ENCODE measurements at regions not wholly inside any gene's neighbourhood (a gene's known extent, or its start where the extent isn't known, plus 50 kb on each side); places are given as distances from the start of the nearest gene placed in this dataset.
A peak's percentile ranks its signal among the peaks of the same experiment; 100 is the strongest.
"Not testable (repeated sequence)": the region's sequence is repeated elsewhere in the genome, so short reads cannot be mapped to it uniquely, and the experiment has no call there.

DNA sequence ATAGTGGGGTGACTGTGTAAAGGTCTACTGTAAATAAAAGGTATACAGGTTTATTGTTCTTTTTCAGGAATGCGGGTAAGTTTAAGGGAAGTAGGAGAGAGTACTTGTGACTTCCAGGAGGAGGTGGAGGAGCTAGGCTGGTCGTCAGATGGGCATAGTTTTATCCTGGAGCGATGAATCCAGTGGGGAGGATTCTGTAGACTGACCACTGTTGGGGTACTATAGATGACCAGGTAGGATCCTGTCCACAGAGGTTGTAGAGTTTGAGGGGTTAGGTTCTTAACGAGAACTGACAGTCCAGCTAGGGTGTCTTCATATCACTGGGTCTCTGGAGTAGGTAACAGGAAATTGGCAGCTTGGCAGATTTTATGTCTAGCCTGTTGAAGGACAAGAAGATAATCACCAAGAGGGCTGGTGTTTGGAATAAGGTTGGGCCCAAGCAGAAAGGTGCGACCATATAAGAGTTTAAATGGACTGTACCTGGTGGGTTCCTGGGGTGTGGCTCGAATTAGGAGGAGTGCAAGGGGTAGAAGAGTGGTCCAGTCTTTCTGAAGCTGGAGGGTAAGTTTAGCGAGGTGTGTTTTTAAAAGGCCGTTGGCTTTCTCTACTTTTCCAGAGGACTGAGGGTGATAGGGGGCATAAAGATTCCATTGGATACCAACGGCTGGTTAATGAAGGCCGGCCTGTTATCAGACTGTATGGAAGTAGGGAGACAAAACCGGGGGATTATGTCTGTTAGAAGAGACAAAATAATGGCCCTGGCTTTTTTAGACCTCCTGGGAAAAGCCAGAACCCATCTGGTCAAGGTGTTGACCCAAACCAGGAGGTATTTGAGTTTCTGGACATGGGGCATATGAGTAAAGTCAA lies 751.3 kb upstream of the ADGRB3 start:
- FAIRE-seq: no peak
- no peak for DNase-seq (ENCODE audit: insufficient read length, low spot score)

DNA sequence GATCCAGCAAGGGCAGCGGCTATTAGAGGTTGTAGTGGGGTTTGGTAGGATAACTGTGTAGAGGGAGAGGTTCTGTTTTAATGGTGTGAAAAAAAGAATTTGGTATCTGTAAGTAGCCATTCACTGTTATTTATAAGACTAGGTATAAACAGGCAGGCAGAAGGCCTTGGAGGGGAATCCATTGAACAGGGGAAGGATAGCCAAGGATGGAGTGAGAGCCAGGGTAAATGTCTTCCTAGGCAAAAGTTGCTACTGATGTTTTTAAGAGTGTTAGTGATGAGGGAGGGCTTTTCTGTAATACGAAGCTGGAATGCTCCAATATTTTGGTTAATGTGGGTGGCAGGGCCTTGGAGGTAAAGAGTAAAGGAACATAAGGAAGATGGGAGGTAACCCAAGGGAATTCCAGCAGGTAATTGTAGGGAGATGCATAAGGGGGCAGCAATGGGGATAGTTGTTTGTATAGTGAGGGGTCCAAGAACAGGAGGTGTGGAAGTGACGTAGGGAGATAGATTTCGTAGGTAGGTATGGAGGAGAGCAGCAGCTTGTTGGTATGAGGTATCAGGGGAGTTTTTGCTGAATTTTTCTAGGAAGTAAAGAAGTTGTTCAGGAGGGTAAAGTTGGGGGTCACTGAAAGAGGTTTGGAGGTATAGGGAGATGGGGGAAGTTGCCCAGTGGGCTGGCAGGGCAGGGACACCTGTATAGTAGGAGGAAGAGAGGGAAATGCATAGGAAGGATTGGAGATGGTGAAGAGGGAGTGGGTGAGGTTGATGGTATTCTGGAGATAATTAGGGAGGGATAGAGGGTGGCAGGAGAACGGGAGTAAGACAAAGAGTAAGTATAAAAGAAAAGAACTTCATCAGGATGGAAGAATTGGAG lies 752.4 kb upstream of the ADGRB3 start:
- no peak for FAIRE-seq
- no peak for DNase-seq (ENCODE audit: insufficient read length, low spot score)

DNA sequence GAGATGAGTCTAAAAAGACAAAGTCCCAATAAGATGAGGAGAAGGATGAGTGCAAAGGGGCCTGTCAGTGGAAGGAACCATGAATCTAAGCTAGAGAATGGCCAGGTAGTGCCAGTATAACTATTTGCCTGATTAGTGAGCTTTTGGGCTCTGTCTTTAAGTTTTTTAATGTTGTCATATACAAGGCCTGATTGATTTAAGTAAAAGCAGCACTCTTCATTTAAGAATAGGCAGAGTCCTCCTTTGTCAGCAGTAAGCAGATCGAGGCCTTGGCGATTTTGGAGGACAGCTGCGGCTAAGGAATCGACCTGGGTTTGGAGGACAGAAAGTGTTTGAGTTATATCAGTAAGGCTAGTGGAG lies 753.4 kb upstream of the ADGRB3 start:
- no peak for DNase-seq (ENCODE audit: insufficient read length, low spot score)
- FAIRE-seq: no peak

DNA sequence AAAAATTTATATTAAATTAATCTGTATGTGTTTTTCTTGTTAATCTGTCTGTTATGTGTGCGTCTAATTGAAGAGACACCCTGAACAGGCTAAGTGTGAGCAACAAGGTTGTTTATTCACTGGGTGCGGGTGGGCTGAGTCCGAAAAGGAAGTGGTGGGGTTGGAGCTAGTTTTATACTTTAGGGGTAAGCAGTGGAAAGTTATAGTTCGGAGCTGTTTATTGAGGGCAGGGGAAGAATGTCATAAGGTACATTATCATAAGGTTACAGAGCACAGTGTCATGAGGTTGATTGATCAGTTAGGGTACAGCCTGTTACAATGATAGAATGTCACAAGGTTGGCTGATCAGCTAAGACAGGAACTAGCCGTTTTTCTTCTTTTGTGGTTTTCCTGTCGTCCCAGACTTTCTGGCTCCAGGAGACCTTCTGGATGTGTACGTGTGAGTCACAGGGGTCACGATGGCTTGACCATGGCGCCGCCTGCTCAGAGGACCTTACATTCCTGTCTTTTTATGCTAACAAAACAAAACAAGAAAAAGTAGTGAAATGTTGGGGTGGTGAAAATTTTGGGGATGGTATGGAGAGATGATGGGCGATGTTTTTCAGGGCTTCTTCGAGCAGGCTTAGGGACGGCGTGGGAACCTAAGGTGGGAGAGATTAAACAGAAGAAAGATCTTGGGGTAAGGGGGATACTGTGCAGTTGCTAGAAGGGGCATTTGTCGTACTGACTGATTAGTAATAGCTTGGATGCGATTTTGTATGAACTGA lies 754.0 kb upstream of the ADGRB3 start:
- FAIRE-seq: peak; percentile 44

DNA sequence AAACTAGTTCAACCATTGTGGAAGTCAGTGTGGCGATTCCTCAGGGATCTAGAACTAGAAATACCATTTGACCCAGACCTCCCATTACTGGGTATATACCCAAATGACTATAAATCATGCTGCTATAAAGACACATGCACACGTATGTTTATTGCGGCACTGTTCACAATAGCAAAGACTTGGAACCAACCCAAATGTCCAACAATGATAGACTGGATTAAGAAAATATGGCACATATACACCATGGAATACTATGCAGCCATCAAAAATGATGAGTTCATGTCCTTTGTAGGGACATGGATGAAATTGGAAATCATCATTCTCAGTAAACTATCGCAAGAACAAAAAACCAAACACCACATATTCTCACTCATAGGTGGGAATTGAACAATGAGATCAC lies 754.7 kb upstream of the ADGRB3 start:
- not testable (repeated sequence) for DNase-seq (ENCODE audit: insufficient read length, low spot score); FAIRE-seq

More for the DNA sequence above, 754.0 kb upstream of the ADGRB3 start:
- DNase-seq (ENCODE audit: insufficient read length, low spot score): no peak

DNA sequence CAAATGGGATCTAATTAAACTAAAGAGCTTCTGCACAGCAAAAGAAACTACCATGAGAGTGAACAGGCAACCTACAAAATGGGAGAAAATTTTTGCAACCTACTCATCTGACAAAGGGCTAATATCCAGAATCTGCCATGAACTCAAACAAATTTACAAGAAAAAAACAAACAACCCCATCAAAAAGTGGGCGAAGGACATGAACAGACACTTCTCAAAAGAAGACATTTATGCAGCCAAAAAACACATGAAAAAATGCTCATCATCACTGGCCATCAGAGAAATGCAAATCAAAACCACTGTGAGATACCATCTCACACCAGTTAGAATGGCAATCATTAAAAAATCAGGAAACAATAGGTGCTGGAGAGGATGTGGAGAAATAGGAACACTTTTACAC lies 755.2 kb upstream of the ADGRB3 start:
- DNase-seq (ENCODE audit: insufficient read length, low spot score); FAIRE-seq: not testable (repeated sequence)

DNA sequence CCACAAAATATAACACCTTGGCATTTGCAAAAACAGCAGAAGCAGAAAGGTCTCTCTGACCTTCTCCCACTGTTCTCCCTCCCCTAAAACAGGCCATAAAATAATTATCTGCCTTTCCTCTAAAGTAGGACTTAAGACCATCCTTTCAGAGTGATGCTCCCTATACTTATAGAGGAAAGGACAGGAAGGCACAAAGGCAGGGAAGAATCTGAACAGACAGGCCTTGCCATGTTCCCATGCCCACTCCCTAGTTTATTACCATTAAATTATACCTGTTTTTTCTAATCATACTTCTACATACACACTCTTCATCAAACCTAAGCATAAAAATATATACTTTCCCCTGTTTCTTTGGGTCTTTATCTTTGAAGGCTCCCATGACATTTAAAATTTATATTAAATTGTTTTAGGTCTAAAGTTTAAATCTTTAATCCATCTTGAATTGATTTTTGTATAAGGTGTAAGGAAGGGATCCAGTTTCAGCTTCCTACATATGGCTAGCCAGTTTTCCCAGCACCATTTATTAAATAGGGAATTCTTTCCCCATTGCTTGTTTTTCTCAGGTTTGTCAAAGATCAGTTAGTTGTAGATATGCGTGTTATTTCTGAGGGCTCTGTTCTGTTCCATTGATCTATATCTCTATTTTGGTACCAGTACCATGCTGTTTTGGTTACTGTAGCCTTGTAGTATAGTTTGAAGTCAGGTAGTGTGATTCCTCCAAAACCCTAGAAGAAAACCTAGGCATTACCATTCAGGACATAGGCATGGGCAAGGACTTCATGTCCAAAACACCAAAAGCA lies 755.8 kb upstream of the ADGRB3 start:
- not testable (repeated sequence) for FAIRE-seq

DNA sequence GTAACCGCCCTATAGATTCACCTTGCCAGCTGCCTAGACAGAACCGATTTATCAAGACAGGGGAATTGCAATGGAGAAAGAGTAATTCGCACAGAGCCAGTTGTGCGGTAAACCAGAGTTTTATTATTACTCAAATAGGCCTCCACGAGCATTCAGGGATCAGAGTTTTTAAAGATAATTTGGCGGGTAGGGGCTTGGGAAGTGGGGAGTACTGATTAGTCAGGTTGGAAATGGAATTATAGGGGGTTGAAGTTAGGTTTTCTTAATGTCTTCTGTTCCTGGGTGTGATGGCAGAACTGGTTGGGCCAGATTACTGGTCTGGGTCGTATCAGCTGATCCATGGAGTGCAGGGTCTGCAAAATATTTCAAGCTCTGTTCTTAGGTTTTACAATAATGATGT lies 756.9 kb upstream of the ADGRB3 start:
- FAIRE-seq; DNase-seq (ENCODE audit: insufficient read length, low spot score): not testable (repeated sequence)

More for the DNA sequence above, 755.8 kb upstream of the ADGRB3 start:
- DNase-seq (ENCODE audit: insufficient read length, low spot score): not testable (repeated sequence)

DNA sequence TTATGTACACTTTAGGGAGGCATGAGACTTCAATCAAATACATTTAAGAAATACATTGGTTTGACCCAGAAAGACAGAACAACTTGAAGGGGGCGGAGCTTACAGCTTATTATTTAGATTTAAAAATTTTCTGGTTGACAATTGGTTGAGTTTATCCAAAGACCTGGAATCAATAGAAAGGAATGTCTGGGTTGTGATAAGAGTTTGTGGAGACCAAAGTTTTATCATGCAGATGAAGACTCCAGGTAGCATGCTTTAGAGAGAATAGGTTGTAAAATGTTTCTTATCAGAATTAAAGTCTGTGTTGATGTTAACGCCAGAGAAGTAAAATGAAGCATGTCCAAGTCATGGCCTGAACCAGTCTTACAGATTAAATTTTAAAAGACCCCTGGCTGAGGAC lies 757.8 kb upstream of the ADGRB3 start:
- DNase-seq (ENCODE audit: insufficient read length, low spot score) (no peak), FAIRE-seq (no peak)

DNA sequence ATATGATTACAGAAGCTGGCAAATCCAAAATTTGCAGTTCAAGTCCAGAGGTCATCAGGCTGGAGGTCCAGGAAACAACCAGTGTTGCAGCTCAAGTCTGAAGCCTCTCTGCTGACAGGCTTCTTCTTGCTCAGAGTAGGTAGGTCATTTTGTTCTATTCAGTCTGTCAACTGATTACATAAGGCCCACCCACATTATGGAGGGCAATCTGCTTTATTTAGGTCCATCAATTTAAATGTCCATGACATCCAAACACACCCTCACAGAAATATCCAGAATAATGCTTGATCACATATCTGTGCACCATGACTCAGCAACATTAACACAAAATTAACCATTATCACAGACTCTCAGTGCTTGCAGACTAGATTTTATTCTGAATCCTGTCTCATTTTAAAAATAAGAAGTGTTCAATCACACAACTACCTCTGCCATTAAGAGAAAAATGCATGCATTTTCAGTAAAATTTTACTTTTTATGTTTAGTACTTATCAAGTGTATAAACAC lies 759.2 kb upstream of the ADGRB3 start:
- no peak for DNase-seq (ENCODE audit: insufficient read length, low spot score)
- no peak for FAIRE-seq

DNA sequence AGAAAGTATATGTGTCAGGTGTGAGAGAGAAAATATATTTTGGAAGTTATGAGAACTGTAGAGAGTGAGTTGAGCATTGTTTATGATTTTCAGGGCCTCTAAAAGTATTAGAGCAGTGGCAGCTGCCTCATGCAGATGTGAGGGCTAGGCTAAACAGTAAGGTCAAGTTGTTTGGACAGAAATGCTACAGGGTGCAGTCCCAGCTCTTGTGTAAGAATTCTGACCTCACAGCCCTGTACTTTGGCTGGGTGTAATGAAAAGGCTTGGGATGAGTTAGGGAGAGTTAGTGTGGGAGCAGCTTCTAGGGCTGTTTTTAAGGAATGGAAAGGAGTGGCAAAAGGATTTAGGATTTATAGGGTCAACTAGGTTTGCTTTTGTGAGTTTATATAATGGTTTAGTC lies 764.8 kb upstream of the ADGRB3 start:
- FAIRE-seq (no peak), DNase-seq (ENCODE audit: insufficient read length, low spot score) (no peak)

DNA sequence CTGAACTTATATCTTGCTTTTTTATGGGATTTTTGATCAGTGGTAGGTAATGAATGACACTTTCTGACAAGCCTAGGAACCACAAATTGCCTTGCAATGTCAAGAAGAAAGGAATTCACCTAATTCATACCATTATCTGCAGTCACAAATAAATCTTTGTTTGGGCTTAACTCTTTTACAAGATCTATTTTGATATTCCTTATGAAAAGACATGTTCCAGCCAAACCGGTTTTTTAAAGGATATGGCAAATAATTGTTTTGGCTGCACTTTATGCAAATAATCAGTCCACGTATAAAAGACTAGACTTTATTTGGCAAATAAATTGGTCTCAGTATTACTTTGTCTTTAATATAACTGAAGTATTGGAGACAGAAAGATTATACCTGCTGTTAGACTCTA lies 771.7 kb upstream of the ADGRB3 start:
- DNase-seq (ENCODE audit: insufficient read length, low spot score): no peak
- no peak for FAIRE-seq

DNA sequence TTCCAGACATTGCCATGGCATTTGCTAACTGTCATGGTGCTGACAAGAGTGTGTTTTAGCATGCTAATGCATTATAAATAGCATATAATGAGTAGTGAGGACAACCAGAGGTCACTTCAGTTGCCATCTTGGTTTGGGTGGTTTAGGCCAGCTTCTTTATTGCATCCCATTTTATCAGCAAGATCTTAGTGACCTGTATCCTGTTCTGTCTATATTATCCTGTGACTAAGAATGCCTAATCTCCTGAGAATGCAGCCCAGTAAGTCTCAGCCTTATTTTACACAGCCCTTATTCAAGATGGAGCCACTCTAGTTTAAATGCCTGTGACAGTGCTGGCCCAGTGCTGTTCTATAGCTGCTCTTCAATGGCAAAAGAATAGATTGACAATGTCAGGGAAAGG lies 781.0 kb upstream of the ADGRB3 start:
- FAIRE-seq: peak; percentile 64
- no peak for DNase-seq (ENCODE audit: insufficient read length, low spot score)

DNA sequence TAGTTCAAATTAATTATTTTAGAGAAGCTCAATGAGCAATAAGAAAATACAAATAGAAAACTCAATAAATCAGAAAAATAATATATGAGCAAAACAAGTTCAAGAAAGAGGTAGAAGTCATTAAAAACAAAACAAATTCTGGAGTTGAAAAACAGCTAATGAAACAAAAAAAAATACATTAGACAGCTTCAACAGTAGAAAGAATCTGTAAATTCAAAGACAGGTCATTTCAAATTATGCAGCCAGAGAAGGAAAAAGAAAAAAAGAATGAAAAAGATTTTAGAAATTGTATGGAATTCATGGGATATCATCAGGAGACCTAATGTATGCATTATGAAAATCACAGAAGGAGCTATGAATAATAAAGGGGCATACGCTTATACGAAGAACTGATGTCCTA lies 795.3 kb upstream of the ADGRB3 start:
- FAIRE-seq (no peak), DNase-seq (ENCODE audit: insufficient read length, low spot score) (no peak)

DNA sequence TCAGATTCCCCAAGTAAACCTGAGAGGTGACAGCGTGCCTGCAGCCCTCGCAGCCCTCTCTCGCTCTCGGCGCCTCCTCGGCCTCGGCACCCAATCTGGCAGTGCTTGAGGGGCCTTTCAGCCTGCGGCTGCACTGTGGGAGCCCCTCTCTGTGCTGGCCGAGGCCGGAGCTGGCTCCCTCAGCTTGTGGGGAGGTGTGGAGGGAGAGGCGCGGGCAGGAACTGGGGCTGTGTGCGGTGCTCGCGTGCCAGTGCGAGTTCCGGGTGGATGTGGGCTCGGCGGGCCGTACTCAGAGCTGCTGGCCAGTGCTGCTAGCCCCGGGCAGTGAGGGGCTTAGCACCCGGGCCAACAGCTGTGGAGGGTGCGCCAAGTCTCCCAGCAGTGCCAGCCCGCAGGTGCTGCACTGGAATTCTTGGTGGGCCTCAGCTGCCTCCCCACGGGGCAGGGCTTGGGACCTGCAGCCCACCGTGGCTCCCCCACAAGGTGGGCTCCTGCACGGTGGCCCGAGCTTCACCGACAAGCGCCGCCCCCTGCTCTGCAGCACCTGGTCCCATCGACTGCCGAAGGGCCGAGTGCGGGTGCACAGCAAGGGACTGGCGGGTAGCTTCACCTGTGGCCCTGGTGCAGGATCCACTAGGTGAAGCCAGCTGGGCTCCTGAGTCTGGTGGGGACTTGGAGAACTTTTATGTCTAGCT lies 809.7 kb upstream of the ADGRB3 start:
- no peak for DNase-seq (ENCODE audit: insufficient read length, low spot score)
- FAIRE-seq: no peak

DNA sequence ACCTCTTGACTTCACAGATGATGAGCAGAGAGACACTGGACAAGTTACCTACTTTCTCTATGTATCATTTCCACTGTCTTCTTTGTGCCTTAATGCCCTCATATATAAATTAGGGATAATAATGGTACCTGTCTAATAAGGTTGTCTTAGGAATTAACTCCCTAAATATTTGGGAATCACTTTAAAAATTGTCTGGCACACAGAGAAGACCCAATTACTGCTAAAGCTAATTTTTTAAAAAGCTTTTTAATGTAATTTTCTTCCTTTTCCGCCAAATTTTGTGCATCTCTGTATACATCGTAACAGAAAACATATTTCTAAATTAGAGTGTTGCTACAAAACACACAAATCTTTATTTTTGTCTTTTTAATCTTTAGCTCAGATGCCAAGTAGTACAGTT lies 816.8 kb upstream of the ADGRB3 start:
- FAIRE-seq (no peak), DNase-seq (ENCODE audit: insufficient read length, low spot score) (no peak)

DNA sequence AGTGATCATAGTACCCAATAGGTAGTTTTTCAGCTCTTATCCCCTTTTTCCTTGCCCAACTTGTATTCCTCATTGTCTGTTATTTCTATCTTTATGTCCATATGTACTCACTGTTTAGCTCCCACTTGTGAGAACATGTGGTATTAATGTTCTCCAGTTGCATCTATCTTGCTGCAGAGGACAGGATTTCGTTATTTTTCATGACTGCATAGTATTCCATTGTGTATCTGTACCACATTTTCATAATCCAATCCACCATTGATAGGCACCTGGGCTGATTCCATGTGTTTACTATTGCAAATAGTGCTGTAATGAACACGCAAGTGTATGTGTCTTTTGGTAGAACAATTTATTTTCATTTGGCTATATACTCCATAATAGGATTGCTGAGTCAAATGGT lies 819.5 kb upstream of the ADGRB3 start:
- no peak for DNase-seq (ENCODE audit: insufficient read length, low spot score)
- FAIRE-seq: no peak

DNA sequence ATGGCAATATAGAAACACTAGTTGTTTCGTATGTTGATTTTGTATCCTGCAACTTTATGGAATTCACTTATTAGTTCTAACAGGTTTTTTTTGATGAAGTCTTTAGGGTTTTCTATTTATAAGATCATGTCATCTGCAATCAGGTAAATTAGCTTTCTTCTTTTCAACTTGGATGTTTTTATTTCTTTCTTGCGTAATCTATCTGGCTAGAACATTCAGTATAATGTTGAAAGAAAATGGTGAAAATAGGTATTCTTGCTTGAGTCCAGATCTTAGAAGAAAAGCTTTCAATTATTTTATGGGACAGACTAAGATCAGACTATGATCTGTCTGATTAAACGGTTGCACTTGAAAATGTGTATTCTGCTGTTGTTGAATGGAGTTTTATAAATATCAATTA lies 820.8 kb upstream of the ADGRB3 start:
- no peak for FAIRE-seq

DNA sequence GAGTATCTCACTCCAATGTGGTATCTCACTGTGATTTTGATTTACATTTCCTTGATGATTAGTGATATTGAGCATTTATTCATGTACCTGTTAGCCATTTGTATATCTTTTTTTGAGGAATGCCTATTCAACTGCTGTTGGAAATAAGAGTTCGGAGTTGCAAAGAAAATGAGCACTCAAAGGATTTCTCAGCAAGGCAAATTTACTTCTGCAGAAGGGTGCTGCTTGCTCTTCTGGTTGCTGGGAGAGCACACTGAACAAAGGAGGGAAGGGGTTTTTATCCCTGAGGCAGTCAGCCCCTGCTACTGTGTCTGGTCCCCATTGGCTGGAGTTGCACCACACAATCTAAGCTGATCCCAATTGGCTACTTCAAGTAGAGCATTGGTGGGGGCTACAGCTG lies 822.4 kb upstream of the ADGRB3 start:
- FAIRE-seq: no peak
- no peak for DNase-seq (ENCODE audit: insufficient read length, low spot score)

More for the DNA sequence above, 820.8 kb upstream of the ADGRB3 start:
- no peak for DNase-seq (ENCODE audit: insufficient read length, low spot score)
